HG03354 (cell line): ENCODE measurements at regions not wholly inside any gene's neighbourhood (a gene's known extent, or its start where the extent isn't known, plus 50 kb on each side); places are given as distances from the start of the nearest gene placed in this dataset.
"Not testable (repeated sequence)": the region's sequence is repeated elsewhere in the genome, so short reads cannot be mapped to it uniquely, and the experiment has no call there.

Source experiments
- ATAC-seq: cut with Tn5 transposase; IDR thresholded peaks from one replicate; pipeline ENCODE4 v1.9.1; 2021; ENCODE audit warnings: mild to moderate bottlenecking; ENCODE audit not compliant: unreplicated experiment, poor library complexity, severe bottlenecking

GRCh38 chrX:65971151-65971550 is 68.7 kb downstream of the VSIG4 start:
- ATAC-seq = no peak

DNA sequence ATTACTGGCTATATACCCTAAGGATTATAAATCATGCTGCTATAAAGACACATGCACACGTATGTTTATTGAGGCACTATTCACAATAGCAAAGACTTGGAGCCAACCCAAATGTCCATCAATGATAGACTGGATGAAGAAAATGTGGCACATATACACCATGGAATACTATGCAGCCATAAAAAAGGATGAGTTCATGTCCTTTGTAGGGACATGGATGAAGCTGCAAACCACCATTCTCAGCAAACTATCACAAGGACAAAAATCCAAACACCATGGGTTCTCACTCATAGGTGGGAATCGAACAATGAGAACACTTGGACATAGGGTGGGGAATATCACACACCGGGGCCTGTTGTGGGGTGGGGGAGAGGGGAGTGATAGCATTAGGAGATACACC is 72.7 kb downstream of the VSIG4 start:
- not testable (repeated sequence) for ATAC-seq

DNA sequence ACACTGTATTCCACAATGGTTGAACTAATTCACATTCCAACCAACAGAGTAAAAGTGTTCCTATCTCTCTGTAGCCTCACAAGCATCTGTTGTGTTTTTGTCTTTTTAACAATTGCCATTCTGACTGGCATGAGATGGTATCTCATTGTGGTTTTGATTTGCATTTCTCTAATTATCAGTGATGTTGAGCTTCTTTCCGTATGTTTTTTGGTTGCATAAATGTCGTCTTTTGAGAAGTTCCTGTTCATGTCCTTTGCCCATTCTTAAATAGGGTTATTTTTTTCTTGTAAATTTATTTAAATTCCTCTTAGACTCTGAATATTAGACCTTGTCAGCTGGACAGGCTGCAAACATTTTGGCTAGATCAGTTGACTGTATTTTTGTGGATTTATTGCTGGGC is 78.2 kb downstream of the VSIG4 start:
- no peak for ATAC-seq

GRCh38 chrX:65948103-65948502 is 91.8 kb downstream of the VSIG4 start:
- no peak for ATAC-seq

DNA sequence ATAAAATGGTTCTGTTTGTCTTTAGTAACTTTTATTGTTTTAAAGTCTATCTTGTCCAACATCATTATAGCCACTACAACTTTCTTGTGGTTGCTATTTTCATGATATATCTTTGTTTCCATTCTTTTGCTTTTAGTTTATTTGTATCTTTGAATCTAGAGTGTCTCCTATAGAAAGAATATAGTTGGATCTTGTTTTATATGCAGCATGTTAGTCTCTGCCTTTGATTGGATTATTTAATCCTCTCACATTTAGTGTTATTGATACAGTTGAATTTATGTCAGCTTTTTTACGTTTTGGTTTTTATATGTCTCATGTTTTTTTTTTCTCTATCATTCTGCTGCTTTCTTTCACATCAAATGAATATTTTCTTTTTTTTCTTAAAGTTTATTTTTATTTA is 98.1 kb downstream of the VSIG4 start:
- no peak for ATAC-seq

GRCh38 chrX:65933085-65933589 is 106.7 kb downstream of the VSIG4 start:
- no peak for ATAC-seq

DNA sequence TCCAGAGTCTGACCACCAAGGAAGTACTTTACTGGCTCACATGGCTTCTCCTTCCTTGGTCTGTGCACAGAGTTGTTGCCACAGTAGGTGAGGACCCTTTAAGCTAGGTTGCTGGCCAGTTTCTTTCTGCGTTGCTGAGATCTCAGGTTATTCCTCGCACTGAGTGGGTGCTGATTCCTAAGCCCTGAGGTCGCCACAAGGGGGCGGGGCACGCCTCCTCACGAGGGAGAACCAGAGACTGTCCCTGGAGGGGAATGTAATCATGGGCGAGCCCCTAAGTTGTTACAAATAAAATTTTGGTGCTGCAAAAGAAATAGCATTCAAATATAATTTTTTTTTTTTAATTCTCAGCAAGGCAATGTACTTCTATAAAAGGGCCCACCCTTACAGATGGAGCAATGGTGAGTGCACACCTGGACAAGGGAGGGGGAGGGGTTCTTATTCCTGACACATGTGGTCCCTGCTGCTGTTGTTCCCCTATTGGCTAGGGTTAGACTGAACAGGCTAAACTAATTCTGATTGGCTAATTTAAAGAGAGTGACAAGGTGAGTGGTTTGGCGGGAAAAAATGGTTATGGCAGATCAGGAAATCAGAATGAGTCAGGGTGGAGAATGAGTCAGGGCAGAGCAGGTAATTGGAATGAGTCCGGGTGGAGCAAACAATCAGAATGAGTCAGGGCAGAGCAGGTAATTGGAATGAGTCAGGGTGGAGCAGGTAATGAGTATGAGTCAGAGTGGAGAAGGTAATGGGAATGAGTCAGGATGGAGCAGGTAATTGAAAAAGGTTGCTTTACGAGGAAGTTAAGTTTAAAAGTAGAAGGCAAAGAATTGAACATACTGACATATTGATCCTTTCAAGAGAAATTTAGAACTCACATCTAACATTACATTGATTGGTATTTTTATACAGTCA is 107.5 kb downstream of the VSIG4 start:
- no peak for ATAC-seq

GRCh38 chrX:65928522-65928921 is 111.4 kb downstream of the VSIG4 start:
- ATAC-seq = no peak

GRCh38 chrX:65927386-65927785 is 112.5 kb downstream of the VSIG4 start:
- ATAC-seq = not testable (repeated sequence)

GRCh38 chrX:65926095-65927019 is 113.5 kb downstream of the VSIG4 start:
- peak; percentile 86 for ATAC-seq

DNA sequence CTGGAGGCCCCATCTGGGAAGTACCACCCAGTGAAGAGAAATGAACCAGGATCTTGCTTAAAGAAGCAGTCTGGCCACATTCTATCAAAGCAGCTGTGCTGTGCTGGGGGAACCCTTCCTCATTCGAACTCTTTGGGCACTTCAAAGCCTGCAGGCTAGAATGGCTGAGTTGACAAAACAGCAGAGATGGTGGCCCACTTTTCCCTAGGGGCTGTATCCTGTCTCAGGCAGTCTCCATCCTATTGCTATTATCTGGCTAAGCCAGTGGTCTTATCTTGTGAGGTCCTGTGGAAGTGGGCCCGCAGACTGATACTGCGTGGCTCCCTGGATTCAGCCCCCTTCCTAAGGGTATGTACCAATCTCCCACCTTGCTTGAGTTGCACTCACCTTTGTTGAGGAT is 114.3 kb downstream of the VSIG4 start:
- no peak for ATAC-seq

DNA sequence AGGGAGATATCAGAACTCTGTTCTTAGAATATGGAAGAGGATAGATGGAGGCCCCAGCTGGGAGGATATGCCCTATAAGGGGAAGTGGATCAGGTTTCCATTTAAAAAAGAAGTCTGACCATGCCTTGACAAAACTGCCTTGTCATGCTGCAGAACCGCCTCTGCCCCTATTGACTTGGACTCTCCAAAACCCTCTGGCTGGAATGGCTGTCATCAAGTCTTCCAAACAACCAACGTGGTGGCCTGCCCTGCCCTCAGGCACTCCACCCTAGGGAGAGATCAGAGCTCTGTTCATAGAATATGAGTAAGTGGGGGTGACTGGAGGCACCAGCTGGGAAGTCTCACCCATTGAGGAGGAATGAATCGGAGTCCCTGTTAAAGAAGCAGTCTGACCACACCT is 114.9 kb downstream of the VSIG4 start:
- ATAC-seq = no peak

- ATAC-seq = no peak
Observed at GRCh38 chrX:65921363-65921762, 118.5 kb downstream of the VSIG4 start.

GRCh38 chrX:65920620-65921019 is 119.3 kb downstream of the VSIG4 start:
- no peak for ATAC-seq

GRCh38 chrX:65910899-65911298 is 129.0 kb downstream of the VSIG4 start:
- no peak for ATAC-seq

GRCh38 chrX:65903750-65904149 is 136.1 kb downstream of the VSIG4 start:
- no peak for ATAC-seq

GRCh38 chrX:65902011-65902410 is 137.9 kb downstream of the VSIG4 start:
- ATAC-seq = no peak

- ATAC-seq = no peak
Observed at GRCh38 chrX:65900850-65901844, 138.7 kb downstream of the VSIG4 start.

GRCh38 chrX:65894133-65894532 is 145.7 kb downstream of the VSIG4 start:
- ATAC-seq = no peak
